Esophagus muscularis mucosa (tissue), 4 donors: ENCODE measurements at regions not wholly inside any gene's neighbourhood (a gene's known extent, or its start where the extent isn't known, plus 50 kb on each side); places are given as distances from the start of the nearest gene placed in this dataset.

Experiments used
- DNase-seq: peaks from one replicate; pipeline ENCODE4 v3.0.0-alpha.2; 2017; ENCODE audit errors: extremely low spot score
- H3K27ac ChIP-seq, 4 donors: fragments of 200-600 bp; sonication (generic); replicated peaks in 1 of 4; 1 replicate in 3 of 4; 2 replicates in 1 of 4; pipeline ENCODE4 v1.5.1; 2016 to 2019; ENCODE audit warnings: mild to moderate bottlenecking in 1 of 4
- H3K27me3 ChIP-seq, 4 donors: fragments of 200-600 bp; sonication (generic); one replicate each; pipeline versions ENCODE4 v1.5.1 to v1.6.0; 2016 to 2019
- H3K36me3 ChIP-seq, 4 donors: fragments of 200-600 bp; sonication (generic); one replicate each; pipeline ENCODE4 v1.5.1; 2016 to 2019
- H3K4me1 ChIP-seq, 4 donors: fragments of 200-600 bp; sonication (generic); one replicate each; pipeline ENCODE4 v1.5.1; 2016 to 2019
- H3K4me3 ChIP-seq, 4 donors: fragments of 200-600 bp; sonication (generic); 1 replicate in 2 of 4; 2 replicates in 2 of 4; pipeline ENCODE4 v1.5.1; 2016 to 2019; ENCODE audit warnings: mild to moderate bottlenecking in 4 of 4, moderate library complexity in 1 of 4
- H3K9me3 ChIP-seq, 4 donors: fragments of 200-600 bp; sonication (generic); 1 replicate in 3 of 4; 2 replicates in 1 of 4; pipeline ENCODE4 v1.5.1; 2016 to 2019
- EP300 ChIP-seq: sonication (generic); formaldehyde crosslinking; IDR thresholded peaks from one replicate; pipeline ENCODE4 v1.6.1; 2017; ENCODE audit warnings: antibody characterized with exemption
- POLR2A ChIP-seq: fragments of 450-650 bp; IDR thresholded peaks from one replicate; pipeline ENCODE4 v1.6.1; 2017; ENCODE audit warnings: antibody characterized with exemption, moderate library complexity, mild to moderate bottlenecking, low read depth
- POLR2AphosphoS5 ChIP-seq, 2 donors: sonication (generic); formaldehyde crosslinking; IDR thresholded peaks; one replicate each; pipeline ENCODE4 v1.6.1; 2017; ENCODE audit warnings: antibody characterized with exemption in 2 of 2
- whole genome bisulfite sequencing: methylation state at CpG from one replicate; pipeline ENCODE4 v1.1.5; 2018; 5-methylcytosine and 5-hydroxymethylcytosine counted together
- intact Hi-C: fragments of 100-400 bp; cut with DNase I; formaldehyde crosslinking; loops from one replicate; pipeline ENCODE4 v1.15.1; 2023
- TF ChIP-seq, protein P1 (sequence below), 3 experiments: fragments of 200-600 bp in 2 of 3; fragments of 450-650 bp in 1 of 3; sonication (generic) in 2 of 3; IDR thresholded peaks; one replicate each; pipeline ENCODE4 v1.5.1; 2017 to 2019; ENCODE audit warnings: antibody characterized with exemption in 3 of 3, mild to moderate bottlenecking in 2 of 3, moderate library complexity in 1 of 3

DNA sequence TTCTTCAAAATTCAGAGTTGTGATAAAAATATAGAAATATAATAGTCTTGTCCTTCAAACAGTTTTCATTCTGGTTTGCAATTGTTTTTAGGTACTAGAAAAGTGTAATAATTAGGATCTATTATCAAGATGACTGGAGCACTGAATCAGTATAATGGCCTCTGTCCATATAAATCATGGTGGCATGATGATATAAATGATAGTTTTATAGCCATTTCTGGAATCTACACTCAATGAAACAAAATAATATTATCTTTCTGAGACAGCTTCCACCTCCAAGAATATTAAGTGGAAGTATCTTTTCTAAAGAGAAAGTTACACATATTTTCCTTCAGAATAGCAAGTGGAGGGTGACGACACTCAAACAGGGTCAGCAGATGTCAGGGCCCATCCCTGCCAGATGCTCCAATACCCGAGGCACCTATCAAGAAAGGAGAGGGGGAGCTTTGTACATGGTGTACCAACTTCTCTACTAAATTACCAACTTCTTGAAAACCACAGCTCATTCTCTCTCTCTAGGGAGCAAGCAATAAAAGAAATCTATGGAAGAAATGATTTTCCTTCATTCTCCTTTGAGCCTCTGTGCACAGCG lies 882.7 kb upstream of the CHAC2 start:
- intact Hi-C loops = no loop called here
- DNase-seq = no peak
- no peaks in the 10 kb centered on the region for H3K36me3 ChIP-seq

DNA sequence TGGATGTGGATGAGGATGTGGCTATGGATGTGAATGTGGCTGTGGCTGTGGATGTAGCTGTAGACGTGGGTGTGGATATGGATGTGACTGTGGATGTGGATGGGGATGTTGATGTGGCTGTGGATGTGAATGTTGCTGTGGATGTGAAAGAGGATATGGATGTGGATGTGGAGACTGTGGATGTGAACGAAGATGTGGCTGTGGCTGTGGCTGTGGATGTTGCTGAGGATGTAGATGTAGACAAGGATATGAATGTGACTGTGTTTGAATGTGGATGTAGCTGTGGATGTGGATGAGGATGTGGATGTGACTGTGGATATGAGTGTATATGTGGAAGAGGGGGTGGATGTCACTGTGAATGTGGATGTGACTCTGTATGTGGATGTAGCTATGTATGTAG lies 884.6 kb upstream of the CHAC2 start:
- no peaks in the 10 kb centered on the region for H3K36me3 ChIP-seq
- no peak overlapping the region for H3K27ac ChIP-seq
- no peak for DNase-seq
- intact Hi-C loops = no loop called here
- H3K4me1 ChIP-seq = peaks cover 2 to 3% (median 3%) of the 10 kb centered on the region in 4 donors
- no peaks in the 10 kb centered on the region for H3K9me3 ChIP-seq
- no peak overlapping the region for H3K4me3 ChIP-seq
- no peaks in the 10 kb centered on the region for H3K27me3 ChIP-seq
- 48% methylated on average over 2 of the region's 2 CpGs for WGBS
- TF ChIP-seq EP300 (no peak), POLR2AphosphoS5 (IDR thresholded peaks at IDR 0.05) (no peak), POLR2A (no peak)
- TF ChIP-seq, protein P1, sequence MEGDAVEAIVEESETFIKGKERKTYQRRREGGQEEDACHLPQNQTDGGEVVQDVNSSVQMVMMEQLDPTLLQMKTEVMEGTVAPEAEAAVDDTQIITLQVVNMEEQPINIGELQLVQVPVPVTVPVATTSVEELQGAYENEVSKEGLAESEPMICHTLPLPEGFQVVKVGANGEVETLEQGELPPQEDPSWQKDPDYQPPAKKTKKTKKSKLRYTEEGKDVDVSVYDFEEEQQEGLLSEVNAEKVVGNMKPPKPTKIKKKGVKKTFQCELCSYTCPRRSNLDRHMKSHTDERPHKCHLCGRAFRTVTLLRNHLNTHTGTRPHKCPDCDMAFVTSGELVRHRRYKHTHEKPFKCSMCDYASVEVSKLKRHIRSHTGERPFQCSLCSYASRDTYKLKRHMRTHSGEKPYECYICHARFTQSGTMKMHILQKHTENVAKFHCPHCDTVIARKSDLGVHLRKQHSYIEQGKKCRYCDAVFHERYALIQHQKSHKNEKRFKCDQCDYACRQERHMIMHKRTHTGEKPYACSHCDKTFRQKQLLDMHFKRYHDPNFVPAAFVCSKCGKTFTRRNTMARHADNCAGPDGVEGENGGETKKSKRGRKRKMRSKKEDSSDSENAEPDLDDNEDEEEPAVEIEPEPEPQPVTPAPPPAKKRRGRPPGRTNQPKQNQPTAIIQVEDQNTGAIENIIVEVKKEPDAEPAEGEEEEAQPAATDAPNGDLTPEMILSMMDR (IDR thresholded peaks at IDR 0.05) = no peak

More for the DNA sequence above, 882.7 kb upstream of the CHAC2 start:
- Histone ChIP-seq H3K4me3 (no peak overlapping the region), H3K4me1 (peaks cover 0 to 2% (median 0%) of the 10 kb centered on the region in 4 donors), H3K9me3 (no peaks in the 10 kb centered on the region), H3K27me3 (no peaks in the 10 kb centered on the region), H3K27ac (no peak overlapping the region)
- 47% methylated on average over 3 of the region's 3 CpGs for WGBS
- TF ChIP-seq, protein P1 (IDR thresholded peaks at IDR 0.05) = no peak
- no peak for TF ChIP-seq POLR2A
- TF ChIP-seq POLR2AphosphoS5 (IDR thresholded peaks at IDR 0.05) = no peak
- no peak for TF ChIP-seq EP300

DNA sequence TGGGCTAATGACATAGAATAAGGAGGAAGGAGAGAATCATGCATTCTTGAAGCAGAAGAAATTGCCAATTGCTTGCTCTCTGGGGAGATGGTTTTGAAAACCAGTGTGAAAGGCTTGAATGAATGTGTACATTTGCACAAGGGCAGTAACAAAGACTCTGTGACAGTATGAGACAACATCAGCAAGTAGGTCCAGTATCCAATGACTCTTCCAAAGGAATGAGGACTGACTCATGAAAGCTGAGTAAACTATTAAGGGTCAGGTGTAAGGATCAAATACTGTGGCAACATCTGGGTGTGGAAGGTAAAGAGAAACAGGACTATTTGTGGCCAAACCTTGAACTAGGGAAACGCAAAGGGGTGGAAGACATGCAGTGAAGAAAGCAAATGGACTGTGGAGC lies 886.0 kb upstream of the CHAC2 start:
- H3K36me3 ChIP-seq = no peaks in the 10 kb centered on the region
- no peaks in the 10 kb centered on the region for H3K9me3 ChIP-seq
- 89% methylated on average over 1 of the region's 1 CpG for WGBS
- intact Hi-C loops = no loop called here
- DNase-seq = no peak
- H3K27ac ChIP-seq = no peak overlapping the region
- peaks cover 2 to 12% (median 11%) of the 10 kb centered on the region in 4 donors for H3K4me1 ChIP-seq
- no peaks in the 10 kb centered on the region for H3K27me3 ChIP-seq
- TF ChIP-seq EP300 (no peak), POLR2A (no peak), POLR2AphosphoS5 (IDR thresholded peaks at IDR 0.05) (no peak)
- TF ChIP-seq, protein P1 (IDR thresholded peaks at IDR 0.05) = no peak
- no peak overlapping the region for H3K4me3 ChIP-seq

DNA sequence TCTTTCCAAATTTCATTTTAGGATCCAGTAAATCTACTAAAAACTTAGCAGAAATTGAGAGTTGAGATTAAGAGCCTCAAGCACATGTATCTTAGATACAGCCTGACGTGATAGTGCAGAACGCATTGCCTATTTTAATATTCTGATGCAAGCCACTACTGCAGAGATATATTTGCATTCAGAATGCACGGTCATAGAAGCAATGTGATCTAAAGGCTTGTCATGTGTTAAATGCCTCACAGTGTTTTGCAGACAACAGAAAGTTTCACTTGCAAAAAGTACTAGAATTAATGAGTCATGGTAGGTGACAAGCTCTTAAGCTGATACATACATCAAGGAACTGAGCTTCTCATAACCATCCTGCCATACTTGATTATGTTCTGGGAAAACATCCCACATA lies 886.7 kb upstream of the CHAC2 start:
- WGBS = 94% methylated on average over 3 of the region's 3 CpGs
- Histone ChIP-seq H3K27ac (no peak overlapping the region), H3K9me3 (no peaks in the 10 kb centered on the region), H3K36me3 (no peaks in the 10 kb centered on the region), H3K4me1 (peaks cover 2 to 12% (median 11%) of the 10 kb centered on the region in 4 donors), H3K4me3 (no peak overlapping the region), H3K27me3 (no peaks in the 10 kb centered on the region)
- TF ChIP-seq, protein P1 (IDR thresholded peaks at IDR 0.05) = no peak
- TF ChIP-seq POLR2A = no peak
- intact Hi-C loops = no loop called here
- DNase-seq = no peak

DNA sequence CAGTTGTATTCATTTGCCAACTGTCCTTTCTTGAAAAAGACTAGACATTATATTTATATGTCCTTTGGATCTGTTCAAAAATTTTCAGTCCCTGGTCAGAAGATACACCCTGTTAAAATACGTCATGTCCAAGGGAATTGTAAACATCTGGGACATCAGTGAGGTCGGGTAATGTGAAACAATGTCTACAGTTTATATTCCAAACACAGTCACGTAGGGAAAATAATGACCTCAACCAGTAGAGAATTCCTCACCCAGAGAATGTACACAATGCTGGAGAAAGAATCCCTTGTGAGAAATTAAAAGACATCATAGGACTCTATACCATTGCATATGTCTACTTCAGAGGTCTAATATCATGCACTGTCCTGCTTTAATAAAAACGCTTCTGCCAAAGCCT lies 888.0 kb upstream of the CHAC2 start:
- Histone ChIP-seq H3K27me3 (no peaks in the 10 kb centered on the region), H3K4me1 (peaks cover 2 to 12% (median 11%) of the 10 kb centered on the region in 4 donors), H3K4me3 (no peak overlapping the region), H3K9me3 (no peaks in the 10 kb centered on the region), H3K27ac (no peak overlapping the region), H3K36me3 (no peaks in the 10 kb centered on the region)
- 58% methylated on average over 4 of the region's 4 CpGs for WGBS
- DNase-seq = no peak
- intact Hi-C loops = no loop called here
- TF ChIP-seq POLR2A (no peak), EP300 (no peak), POLR2AphosphoS5 (IDR thresholded peaks at IDR 0.05) (no peak)
- TF ChIP-seq, protein P1 (IDR thresholded peaks at IDR 0.05) = no peak
